ENCODE measurements at regions not wholly inside any gene's neighbourhood (a gene's known extent, or its start where the extent isn't known, plus 50 kb on each side); places are given as distances from the start of the nearest gene placed in this dataset.

- ATAC-seq: no peak
- TF ChIP-seq RARB (CRISPR knock-in tag; IDR thresholded peaks at IDR 0.05): no peak
- TF ChIP-seq POU6F1 (CRISPR knock-in tag; IDR thresholded peaks at IDR 0.05; ENCODE audit: borderline replicate concordance, low read depth): no peak
- no peak for TF ChIP-seq TSHZ2 (CRISPR knock-in tag; IDR thresholded peaks at IDR 0.05)
- no peak for TF ChIP-seq ZNF8 (CRISPR knock-in tag; IDR thresholded peaks at IDR 0.05)
- TF ChIP-seq ZFP30 (CRISPR knock-in tag; IDR thresholded peaks at IDR 0.05): no peak
- TF ChIP-seq BACH2 (CRISPR knock-in tag; IDR thresholded peaks at IDR 0.05; ENCODE audit: borderline replicate concordance): no peak
- TF ChIP-seq ZNF70 (CRISPR knock-in tag; IDR thresholded peaks at IDR 0.05): no peak
- no peak for TF ChIP-seq TCF4 (CRISPR knock-in tag; IDR thresholded peaks at IDR 0.05; ENCODE audit: borderline replicate concordance)
- TF ChIP-seq ZFP3 (CRISPR knock-in tag; IDR thresholded peaks at IDR 0.05): no peak
- no peak for TF ChIP-seq CREB5 (CRISPR knock-in tag; IDR thresholded peaks at IDR 0.05; ENCODE audit: low read depth)
- no peak for TF ChIP-seq PATZ1 (CRISPR knock-in tag; IDR thresholded peaks at IDR 0.05; ENCODE audit: borderline replicate concordance)
- no peak for TF ChIP-seq GLIS3 (CRISPR knock-in tag; IDR thresholded peaks at IDR 0.05)
- no peak for TF ChIP-seq ESRRG (CRISPR knock-in tag; IDR thresholded peaks at IDR 0.05)
These were observed 264.6 kb upstream of the B3GALT2 start for GRCh38 chr1:193451001-193451400.

- peak; percentile 58 for ATAC-seq
- TF ChIP-seq ARNTL (CRISPR knock-in tag; IDR thresholded peaks at IDR 0.05; ENCODE audit: borderline replicate concordance, low read depth) (no peak), SNAI2 (CRISPR knock-in tag; IDR thresholded peaks at IDR 0.05) (no peak), RARB (CRISPR knock-in tag; IDR thresholded peaks at IDR 0.05) (no peak), ZFP3 (CRISPR knock-in tag; IDR thresholded peaks at IDR 0.05) (no peak), ZNF70 (CRISPR knock-in tag; IDR thresholded peaks at IDR 0.05) (no peak), ZFP30 (CRISPR knock-in tag; IDR thresholded peaks at IDR 0.05) (no peak), GLIS3 (CRISPR knock-in tag; IDR thresholded peaks at IDR 0.05) (no peak), TCF4 (CRISPR knock-in tag; IDR thresholded peaks at IDR 0.05; ENCODE audit: borderline replicate concordance) (no peak), TSHZ2 (CRISPR knock-in tag; IDR thresholded peaks at IDR 0.05) (no peak), ISL1 (CRISPR knock-in tag; IDR thresholded peaks at IDR 0.05) (no peak), ZNF565 (CRISPR knock-in tag; conservative IDR thresholded peaks at IDR 0.05; ENCODE audit: low read depth) (no peak), OSR1 (CRISPR knock-in tag; IDR thresholded peaks at IDR 0.05) (no peak), ZNF8 (CRISPR knock-in tag; IDR thresholded peaks at IDR 0.05) (no peak), CSRNP3 (CRISPR knock-in tag; IDR thresholded peaks at IDR 0.05) (no peak), PATZ1 (CRISPR knock-in tag; IDR thresholded peaks at IDR 0.05; ENCODE audit: borderline replicate concordance) (no peak), CREB5 (CRISPR knock-in tag; IDR thresholded peaks at IDR 0.05; ENCODE audit: low read depth) (no peak)
These were observed 262.5 kb upstream of the B3GALT2 start for GRCh38 chr1:193448682-193449461.
